WTC11 (cell line): ENCODE measurements at regions not wholly inside any gene's neighbourhood (a gene's known extent, or its start where the extent isn't known, plus 50 kb on each side); places are given as distances from the start of the nearest gene placed in this dataset.

ENCODE experiments used
- ATAC-seq: fragments of 200-7000 bp; cut with Tn5 transposase; 2 replicates; pipeline ENCODE4 v1.10.0; 2021; ENCODE audit warnings: mild to moderate bottlenecking, moderate library complexity
- CTCF ChIA-PET: fragments of 300-600 bp; sonication (Branson Sonifier 250); formaldehyde crosslinking; loops from one replicate; lab custom pipeline; 2021; ENCODE audit warnings: antibody characterized with exemption; lab: Charles Lee
- POLR2A ChIA-PET: fragments of 350-600 bp; sonication (Branson Sonifier 250); formaldehyde crosslinking; loops from one replicate; lab custom pipeline; 2021; ENCODE audit warnings: antibody characterized with exemption; lab: Charles Lee
- DNase-seq: peaks from one replicate; pipeline ENCODE4 v3.0.0; 2021; ENCODE audit warnings: low spot score
- H3K27ac Mint-ChIP-seq: 2 replicates; pipeline ENCODE4 v1.8.0; 2021; ENCODE audit warnings: mixed read lengths
- H3K27me3 Mint-ChIP-seq: 2 replicates; pipeline ENCODE4 v1.8.0; 2021; ENCODE audit warnings: low read depth, mild to moderate bottlenecking, moderate library complexity, mixed read lengths
- H3K36me3 Mint-ChIP-seq: 2 replicates; pipeline ENCODE4 v1.8.0; 2021; ENCODE audit warnings: mixed read lengths
- H3K4me1 Mint-ChIP-seq: 2 replicates; pipeline ENCODE4 v1.8.0; 2022; ENCODE audit warnings: mixed read lengths
- H3K4me3 Mint-ChIP-seq: 2 replicates; pipeline ENCODE4 v1.8.0; 2021; ENCODE audit warnings: mild to moderate bottlenecking, moderate library complexity, mixed read lengths
- H3K9me3 Mint-ChIP-seq: 2 replicates; pipeline ENCODE4 v1.8.0; 2021; ENCODE audit warnings: mixed read lengths
- ATF6 ChIP-seq: sonication (generic); formaldehyde crosslinking; IDR thresholded peaks from 2 replicates; pipeline ENCODE4 v1.8.1; 2023; ENCODE audit warnings: mild to moderate bottlenecking, missing genetic modification reagents
- CBFB ChIP-seq: sonication (generic); formaldehyde crosslinking; IDR thresholded peaks from 2 replicates; pipeline ENCODE4 v1.8.1; 2022; ENCODE audit warnings: mild to moderate bottlenecking, low read depth, missing genetic modification reagents
- E2F1 ChIP-seq: sonication (generic); formaldehyde crosslinking; IDR thresholded peaks from 2 replicates; pipeline ENCODE4 v1.8.0; 2022; ENCODE audit warnings: mild to moderate bottlenecking, missing genetic modification reagents
- FOXJ3 ChIP-seq: sonication (generic); formaldehyde crosslinking; IDR thresholded peaks from 2 replicates; pipeline ENCODE4 v1.9.0; 2021; ENCODE audit warnings: missing genetic modification reagents, mild to moderate bottlenecking, borderline replicate concordance
- GRHL2 ChIP-seq: fragments of 250-450 bp; sonication (Bioruptor Pico); IDR thresholded peaks from 2 replicates; pipeline ENCODE4 v1.8.0; 2022; ENCODE audit warnings: mild to moderate bottlenecking, moderate library complexity; ENCODE audit not compliant: insufficient replicate concordance, severe bottlenecking
- GTF2I ChIP-seq: fragments of 250-450 bp; sonication (Bioruptor Pico); conservative IDR thresholded peaks from 2 replicates; pipeline ENCODE4 v1.4.0; 2021; ENCODE audit warnings: mild to moderate bottlenecking
- HMGA2 ChIP-seq: fragments of 250-450 bp; sonication (Bioruptor Pico); IDR thresholded peaks from 2 replicates; pipeline ENCODE4 v1.4.0; 2021; ENCODE audit warnings: mild to moderate bottlenecking, moderate library complexity
- MXD4 ChIP-seq: fragments of 250-450 bp; sonication (Bioruptor Pico); IDR thresholded peaks from 2 replicates; pipeline ENCODE4 v1.8.0; 2021; ENCODE audit warnings: mild to moderate bottlenecking, moderate library complexity, borderline replicate concordance
- PRRX2 ChIP-seq: fragments of 250-450 bp; sonication (Bioruptor Pico); IDR thresholded peaks from 2 replicates; pipeline ENCODE4 v1.8.0; 2021; ENCODE audit warnings: mild to moderate bottlenecking
- STAT6 ChIP-seq: sonication (generic); formaldehyde crosslinking; conservative IDR thresholded peaks from 2 replicates; pipeline ENCODE4 v1.8.1; 2023; ENCODE audit warnings: mild to moderate bottlenecking, low read depth, missing genetic modification reagents, moderate library complexity
- TP53 ChIP-seq: sonication (generic); formaldehyde crosslinking; IDR thresholded peaks from 2 replicates; pipeline ENCODE4 v1.8.1; 2023; ENCODE audit warnings: mild to moderate bottlenecking, missing genetic modification reagents
- USF1 ChIP-seq: sonication (generic); formaldehyde crosslinking; IDR thresholded peaks from 2 replicates; pipeline ENCODE4 v1.8.0; 2022; ENCODE audit warnings: mild to moderate bottlenecking, missing genetic modification reagents
- ZBTB43 ChIP-seq: sonication (generic); formaldehyde crosslinking; IDR thresholded peaks from 2 replicates; pipeline ENCODE4 v1.8.1; 2023; ENCODE audit warnings: mild to moderate bottlenecking, missing genetic modification reagents
- ZNF532 ChIP-seq: fragments of 250-450 bp; sonication (Bioruptor Pico); IDR thresholded peaks from 2 replicates; pipeline ENCODE4 v1.9.0; 2021; ENCODE audit warnings: mild to moderate bottlenecking, borderline replicate concordance
- ZNF671 ChIP-seq: fragments of 250-450 bp; sonication (Bioruptor Pico); IDR thresholded peaks from 2 replicates; pipeline ENCODE4 v1.8.0; 2021; ENCODE audit warnings: mild to moderate bottlenecking

- TF ChIP-seq HMGA2 (CRISPR knock-in tag) (no peak), ZNF532 (CRISPR knock-in tag) (no peak), MXD4 (CRISPR knock-in tag) (no peak), TP53 (CRISPR knock-in tag) (no peak), USF1 (CRISPR knock-in tag) (no peak), CBFB (CRISPR knock-in tag) (no peak), ZBTB43 (CRISPR knock-in tag) (no peak), FOXJ3 (CRISPR knock-in tag) (no peak), GTF2I (CRISPR knock-in tag) (no peak), PRRX2 (CRISPR knock-in tag) (no peak)
- TF ChIP-seq, all 79 proteins: peak for 0
- Mint-ChIP-seq H3K27ac (no peak overlapping the region), H3K36me3 (no peaks in the 10 kb centered on the region), H3K9me3 (no peaks in the 10 kb centered on the region), H3K27me3 (peaks cover 7% of the 10 kb centered on the region), H3K4me3 (no peak overlapping the region), H3K4me1 (peaks cover 9% of the 10 kb centered on the region)
- POLR2A ChIA-PET = no interaction called here
- ATAC-seq (no peak), DNase-seq (no peak)
- CTCF ChIA-PET = no interaction called here
These were observed 497.3 kb downstream of the INHBA start for GRCh38 chr7:41205600-41205999.

- H3K27ac Mint-ChIP-seq = no peak overlapping the region
- no peak overlapping the region for H3K4me3 Mint-ChIP-seq
- ATAC-seq (no peak), DNase-seq (no peak)
- ChIA-PET CTCF (interaction anchor here (1.2 kb wide), 1 partner anchor 502 kb away, joined by 3 read pairs; no protein-coding TSS in a partner anchor), POLR2A (no interaction called here)
- H3K4me1 Mint-ChIP-seq = peaks cover 9% of the 10 kb centered on the region
- TF ChIP-seq MXD4 (CRISPR knock-in tag) (no peak), STAT6 (no peak)
- no peaks in the 10 kb centered on the region for H3K36me3 Mint-ChIP-seq
- H3K27me3 Mint-ChIP-seq = peaks cover 7% of the 10 kb centered on the region
- 0 out of 2 replicates have a peak, but pooled peaks cover 4% of the 10 kb centered on the region for H3K9me3 Mint-ChIP-seq
These were observed 499.3 kb downstream of the INHBA start for GRCh38 chr7:41203542-41203941.

GRCh38 chr7:41201021-41201420, 501.9 kb downstream of the INHBA start:
- no peaks in the 10 kb centered on the region for H3K36me3 Mint-ChIP-seq
- 0 out of 2 replicates have a peak, but pooled peaks cover 4% of the 10 kb centered on the region for H3K9me3 Mint-ChIP-seq
- ATAC-seq (no peak), DNase-seq (no peak)
- peaks cover 10% of the 10 kb centered on the region for H3K4me1 Mint-ChIP-seq
- H3K27me3 Mint-ChIP-seq = no peaks in the 10 kb centered on the region
- H3K4me3 Mint-ChIP-seq = no peak overlapping the region
- POLR2A ChIA-PET = interaction anchor here (0.6 kb wide), 1 partner anchor 163 kb away, joined by 6 read pairs; no protein-coding TSS in a partner anchor
- CTCF ChIA-PET = no interaction called here
- no peak overlapping the region for H3K27ac Mint-ChIP-seq
- no peak for TF ChIP-seq GRHL2
- no peak for TF ChIP-seq ATF6 (CRISPR knock-in tag)
- no peak for TF ChIP-seq ZNF671
- TF ChIP-seq E2F1 (CRISPR knock-in tag) = no peak
